Loucy (cell line): ENCODE measurements at regions not wholly inside any gene's neighbourhood (a gene's known extent, or its start where the extent isn't known, plus 50 kb on each side); places are given as distances from the start of the nearest gene placed in this dataset.

Source experiments
- H2AFZ ChIP-seq: fragments of 200-600 bp; sonication (generic); 2 replicates; pipeline ENCODE4 v1.6.0; 2016; ENCODE audit warnings: antibody characterized with exemption, mild to moderate bottlenecking, low read length, moderate library complexity
- H3F3A ChIP-seq: fragments of 200-600 bp; 2 replicates; pipeline ENCODE4 v1.6.0; 2016; ENCODE audit warnings: antibody characterized with exemption, low read depth, mild to moderate bottlenecking
- H3K27me3 ChIP-seq: fragments of 200-600 bp; sonication (generic); 2 replicates; pipeline ENCODE4 v1.6.1; 2014; ENCODE audit warnings: low read length, mild to moderate bottlenecking; ENCODE audit not compliant: insufficient read depth, poor library complexity, severe bottlenecking
- H3K36me3 ChIP-seq: fragments of 200-600 bp; sonication (generic); 2 replicates; pipeline ENCODE4 v1.6.1; 2016; ENCODE audit warnings: low read length; ENCODE audit not compliant: insufficient read depth
- H3K4me1 ChIP-seq: fragments of 200-600 bp; sonication (generic); 2 replicates; pipeline ENCODE4 v1.5.1; 2014; ENCODE audit warnings: low read length, mild to moderate bottlenecking; ENCODE audit not compliant: insufficient read depth, poor library complexity, severe bottlenecking
- H3K4me2 ChIP-seq: fragments of 200-600 bp; sonication (generic); 2 replicates; pipeline ENCODE4 v1.6.0; 2014; ENCODE audit warnings: antibody characterized with exemption, low read length, low read depth, mild to moderate bottlenecking; ENCODE audit not compliant: poor library complexity, severe bottlenecking
- H3K4me3 ChIP-seq: fragments of 200-600 bp; sonication (generic); 2 replicates; pipeline ENCODE4 v1.5.1; 2014; ENCODE audit warnings: low read length, mild to moderate bottlenecking, mixed read lengths; ENCODE audit not compliant: poor library complexity, severe bottlenecking
- H3K79me2 ChIP-seq: fragments of 200-600 bp; sonication (generic); 2 replicates; pipeline ENCODE4 v1.6.1; 2014; ENCODE audit warnings: low read length; ENCODE audit not compliant: insufficient read depth
- H3K9ac ChIP-seq: fragments of 200-600 bp; sonication (generic); 2 replicates; pipeline ENCODE4 v1.6.0; 2014; ENCODE audit warnings: mild to moderate bottlenecking, low read depth, low read length, moderate library complexity; ENCODE audit not compliant: poor library complexity, severe bottlenecking
- H3K9me2 ChIP-seq: fragments of 200-600 bp; sonication (generic); replicated peaks from 2 replicates; pipeline ENCODE4 v1.6.1; 2016; ENCODE audit warnings: low read depth, low read length, mixed read lengths
- H3K9me3 ChIP-seq: fragments of 200-600 bp; sonication (generic); 2 replicates; pipeline ENCODE4 v1.6.1; 2014; ENCODE audit warnings: mild to moderate bottlenecking, antibody characterized with exemption, low read length, low read depth; ENCODE audit not compliant: insufficient read depth
- H4K20me1 ChIP-seq: fragments of 200-600 bp; sonication (generic); 2 replicates; pipeline ENCODE4 v1.6.0; 2014; ENCODE audit warnings: antibody characterized with exemption, low read length, mild to moderate bottlenecking; ENCODE audit not compliant: insufficient read depth, poor library complexity, severe bottlenecking
- CTCF ChIP-seq: fragments of 200-600 bp; sonication (generic); conservative IDR thresholded peaks from 2 replicates; pipeline ENCODE4 v1.5.1; 2014; ENCODE audit warnings: mild to moderate bottlenecking, antibody characterized with exemption, low read length
- EZH2phosphoT487 ChIP-seq: fragments of 200-600 bp; IDR thresholded peaks from 2 replicates; pipeline ENCODE4 v1.6.1; 2018; ENCODE audit warnings: antibody characterized with exemption, mild to moderate bottlenecking, moderate library complexity, borderline replicate concordance

- Histone ChIP-seq H3K4me2 (no peak overlapping the region), H3F3A (no peaks in the 10 kb centered on the region), H4K20me1 (no peaks in the 10 kb centered on the region), H3K9me3 (no peaks in the 10 kb centered on the region), H2AFZ (no peak overlapping the region), H3K4me1 (no peaks in the 10 kb centered on the region), H3K36me3 (no peaks in the 10 kb centered on the region), H3K9me2 (no peaks in the 10 kb centered on the region), H3K4me3 (no peak overlapping the region), H3K27me3 (no peaks in the 10 kb centered on the region), H3K9ac (no peak overlapping the region), H3K79me2 (no peaks in the 10 kb centered on the region)
- no peak for TF ChIP-seq CTCF
- no peak for TF ChIP-seq EZH2phosphoT487
Measured at GRCh38 chr14:46147452-46147851, 504.1 kb downstream of the RPL10L start.

- Histone ChIP-seq H3K4me2 (no peak overlapping the region), H4K20me1 (no peaks in the 10 kb centered on the region), H3K9me3 (no peaks in the 10 kb centered on the region), H3K9me2 (no peaks in the 10 kb centered on the region), H2AFZ (no peak overlapping the region), H3K79me2 (no peaks in the 10 kb centered on the region), H3K27me3 (no peaks in the 10 kb centered on the region), H3F3A (no peaks in the 10 kb centered on the region), H3K4me1 (no peaks in the 10 kb centered on the region), H3K36me3 (no peaks in the 10 kb centered on the region), H3K4me3 (no peak overlapping the region), H3K9ac (no peak overlapping the region)
- TF ChIP-seq EZH2phosphoT487 (no peak), CTCF (no peak)
Measured at GRCh38 chr14:46147024-46147423, 504.6 kb downstream of the RPL10L start.

DNA sequence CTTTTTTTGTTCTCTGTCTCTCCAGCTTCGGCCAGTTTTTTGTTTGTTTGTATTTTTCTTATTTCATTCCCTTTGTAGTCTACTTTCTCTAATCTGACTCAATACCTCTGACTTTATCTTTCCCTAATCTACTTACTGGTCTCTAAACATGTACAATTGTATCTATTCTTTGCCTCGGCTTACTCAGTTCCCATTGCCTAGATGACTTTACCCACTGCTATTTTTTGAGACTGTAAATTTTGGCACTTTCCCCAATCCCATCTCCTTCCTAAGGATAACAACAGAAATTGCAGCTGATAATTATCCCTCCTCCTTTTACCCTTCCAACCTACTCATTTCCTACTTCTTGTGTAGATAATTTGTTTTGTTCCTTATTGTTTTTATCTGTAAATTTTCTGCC, 511.1 kb downstream of the RPL10L start:
- H4K20me1 ChIP-seq, result no peaks in the 10 kb centered on the region
- H3K79me2 ChIP-seq, result no peaks in the 10 kb centered on the region
- no peaks in the 10 kb centered on the region for H3K4me1 ChIP-seq
- H3K4me3 ChIP-seq, result no peak overlapping the region
- no peaks in the 10 kb centered on the region for H3K27me3 ChIP-seq
- no peak overlapping the region for H3K9ac ChIP-seq
- TF ChIP-seq CTCF, result no peak
- no peak for TF ChIP-seq EZH2phosphoT487
- H3K9me2 ChIP-seq, result no peaks in the 10 kb centered on the region
- no peak overlapping the region for H3K4me2 ChIP-seq
- H3K36me3 ChIP-seq, result no peaks in the 10 kb centered on the region
- H3K9me3 ChIP-seq, result no peaks in the 10 kb centered on the region
- H3F3A ChIP-seq, result no peaks in the 10 kb centered on the region
- H2AFZ ChIP-seq, result no peak overlapping the region
